Vagina (tissue), 2 donors: ENCODE measurements at regions not wholly inside any gene's neighbourhood (a gene's known extent, or its start where the extent isn't known, plus 50 kb on each side); places are given as distances from the start of the nearest gene placed in this dataset.

Experiments used
- CTCF ChIP-seq, 3 experiments: fragments of 450-650 bp in 2 of 3; fragments of 200-600 bp in 1 of 3; sonication (generic) in 1 of 3; IDR thresholded peaks; one replicate each; pipeline ENCODE4 v1.5.1; 2017 to 2019; ENCODE audit warnings: antibody characterized with exemption in 3 of 3, mild to moderate bottlenecking in 2 of 3, moderate library complexity in 2 of 3
- POLR2A ChIP-seq, 2 donors: fragments of 450-650 bp; IDR thresholded peaks; one replicate each; pipeline ENCODE4 v1.6.1; 2017; ENCODE audit warnings: antibody characterized with exemption in 2 of 2, mild to moderate bottlenecking in 2 of 2, moderate library complexity in 2 of 2

DNA sequence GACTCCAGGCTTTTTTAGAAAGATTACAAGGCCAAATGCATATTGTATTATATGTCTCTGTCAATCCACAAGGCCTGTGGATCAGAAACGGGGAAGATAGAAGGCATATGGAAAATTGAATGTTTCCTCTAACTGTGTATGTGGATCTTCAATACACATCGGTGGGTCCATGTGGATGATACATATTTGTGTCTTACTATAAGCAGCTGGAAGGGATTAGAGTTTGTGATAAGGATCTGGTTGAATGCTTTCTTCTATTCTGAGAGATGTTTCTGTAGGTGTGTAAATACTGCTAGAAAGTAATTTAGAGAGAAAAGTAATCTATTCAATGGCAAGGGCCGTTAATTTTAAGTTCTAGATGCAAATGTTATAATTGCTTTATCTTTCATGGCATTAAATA is 137.8 kb upstream of the AKR1E2 start:
- TF ChIP-seq CTCF (IDR thresholded peaks at IDR 0.05) (no peak), POLR2A (IDR thresholded peaks at IDR 0.05) (no peak)
